Neural progenitor cell (in vitro differentiated cells): ENCODE measurements at regions not wholly inside any gene's neighbourhood (a gene's known extent, or its start where the extent isn't known, plus 50 kb on each side); places are given as distances from the start of the nearest gene placed in this dataset.

ENCODE experiments used
- CTCF ChIP-seq: fragments of 200-600 bp; sonication (generic); IDR thresholded peaks from 2 replicates; pipeline ENCODE4 v1.5.1; 2017; ENCODE audit warnings: antibody characterized with exemption, mild to moderate bottlenecking
- EZH2phosphoT487 ChIP-seq: fragments of 200-600 bp; sonication (generic); IDR thresholded peaks from 2 replicates; pipeline ENCODE4 v1.6.1; 2017; ENCODE audit warnings: antibody characterized with exemption

DNA sequence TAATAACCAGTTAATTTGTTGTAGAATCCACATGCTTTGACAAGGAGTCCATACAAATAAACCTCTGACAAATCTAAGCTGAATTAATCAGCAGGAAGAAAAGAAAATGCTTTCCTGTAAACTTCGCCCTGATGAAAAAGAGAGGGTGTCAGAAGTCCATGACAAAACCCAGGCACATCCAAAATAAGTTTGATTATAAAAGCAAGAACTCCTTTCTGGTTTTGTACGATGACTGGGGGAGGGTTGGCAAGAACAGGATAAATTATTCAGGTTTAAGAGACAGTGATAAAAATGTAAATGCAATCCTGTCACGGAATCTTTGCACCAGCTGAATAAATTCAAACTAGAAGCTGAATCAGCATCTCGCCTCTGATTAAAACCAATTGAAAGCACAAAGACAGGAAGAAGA lies 469.2 kb upstream of the TNP1 start:
- no peak for TF ChIP-seq CTCF
- no peak for TF ChIP-seq EZH2phosphoT487
